Neuronal stem cell (in vitro differentiated cells): ENCODE measurements at regions not wholly inside any gene's neighbourhood (a gene's known extent, or its start where the extent isn't known, plus 50 kb on each side); places are given as distances from the start of the nearest gene placed in this dataset.

Experiments
- DNase-seq: peaks from one replicate; pipeline ENCODE4 v3.0.0-alpha.2; 2013; ENCODE audit warnings: low spot score
- H2AFZ ChIP-seq: one replicate; pipeline ENCODE4 v1.6.1; 2013; ENCODE audit warnings: mild to moderate bottlenecking, low read length, inconsistent platforms
- H2AK5ac ChIP-seq: 2 replicates; pipeline ENCODE4 v1.6.1; 2013; ENCODE audit warnings: low read depth, mild to moderate bottlenecking, inconsistent platforms, low read length, moderate library complexity, mixed read lengths
- H2BK120ac ChIP-seq: 2 replicates; pipeline ENCODE4 v1.6.1; 2013; ENCODE audit warnings: low read depth, mild to moderate bottlenecking, inconsistent platforms, low read length, moderate library complexity, mixed read lengths
- H2BK12ac ChIP-seq: one replicate; pipeline ENCODE4 v1.6.1; 2013; ENCODE audit warnings: low read length, inconsistent platforms
- H2BK15ac ChIP-seq: 2 replicates; pipeline ENCODE4 v1.6.1; 2013; ENCODE audit warnings: mild to moderate bottlenecking, low read length, inconsistent platforms, mixed read lengths
- H2BK5ac ChIP-seq: one replicate; pipeline ENCODE4 v1.6.1; 2013; ENCODE audit warnings: inconsistent platforms, mild to moderate bottlenecking, low read length, moderate library complexity
- H3K14ac ChIP-seq: one replicate; pipeline ENCODE4 v1.6.1; 2013; ENCODE audit warnings: low read length, inconsistent platforms
- H3K18ac ChIP-seq: 2 replicates; pipeline ENCODE4 v1.6.1; 2013; ENCODE audit warnings: low read length, inconsistent platforms
- H3K23ac ChIP-seq: 2 replicates; pipeline ENCODE4 v1.6.1; 2013; ENCODE audit warnings: low read depth, mild to moderate bottlenecking, mixed read lengths, low read length, inconsistent platforms; ENCODE audit not compliant: poor library complexity
- H3K27ac ChIP-seq: replicated peaks from 3 replicates; pipeline ENCODE4 v1.5.1; 2013; ENCODE audit warnings: low read length, inconsistent platforms
- H3K27me3 ChIP-seq, 3 experiments: 2 replicates each; pipeline ENCODE4 v1.6.1; 2013; ENCODE audit warnings: low read length in 3 of 3, mild to moderate bottlenecking in 2 of 3, inconsistent platforms in 1 of 3, low read depth in 1 of 3, mixed read lengths in 1 of 3, moderate library complexity in 1 of 3; ENCODE audit not compliant: control insufficient read depth in 3 of 3, insufficient read depth in 3 of 3
- H3K36me3 ChIP-seq, 2 donors: replicated peaks in 1 of 2; 2 replicates each; pipeline ENCODE4 v1.6.1; 2013; ENCODE audit warnings: low read length in 2 of 2; ENCODE audit not compliant: control insufficient read depth in 2 of 2, insufficient read depth in 2 of 2
- H3K4ac ChIP-seq: 2 replicates; pipeline ENCODE4 v1.6.1; 2013; ENCODE audit warnings: inconsistent platforms, mild to moderate bottlenecking, low read length, moderate library complexity
- H3K4me1 ChIP-seq, 2 donors: 1 replicate in 1 of 2; 2 replicates in 1 of 2; pipeline ENCODE4 v1.6.1; 2013; ENCODE audit warnings: low read length in 2 of 2, low read depth in 1 of 2; ENCODE audit not compliant: control insufficient read depth in 2 of 2, insufficient read depth in 1 of 2
- H3K4me2 ChIP-seq: one replicate; pipeline ENCODE4 v1.6.1; 2013; ENCODE audit warnings: mild to moderate bottlenecking, low read length, inconsistent platforms; ENCODE audit not compliant: insufficient read depth, poor library complexity, severe bottlenecking
- H3K4me3 ChIP-seq, 2 donors: 2 replicates each; pipeline ENCODE4 v1.5.1; 2013; ENCODE audit warnings: low read length in 2 of 2, mild to moderate bottlenecking in 2 of 2, inconsistent platforms in 1 of 2, moderate library complexity in 1 of 2
- H3K79me1 ChIP-seq: one replicate; pipeline ENCODE4 v1.6.1; 2013; ENCODE audit warnings: low read depth, mild to moderate bottlenecking, inconsistent platforms, low read length, moderate library complexity
- H3K9ac ChIP-seq: one replicate; pipeline ENCODE4 v1.6.1; 2013; ENCODE audit warnings: mild to moderate bottlenecking, low read depth, low read length, inconsistent platforms; ENCODE audit not compliant: poor library complexity
- H3K9me3 ChIP-seq, 2 donors: replicated peaks in 1 of 2; 2 replicates each; pipeline versions ENCODE3 to v1.6.1; 2013; ENCODE audit warnings: low read length in 2 of 2, mild to moderate bottlenecking in 2 of 2, inconsistent platforms in 1 of 2, low read depth in 1 of 2, mixed read lengths in 1 of 2, moderate library complexity in 1 of 2; ENCODE audit not compliant: control insufficient read depth in 2 of 2, insufficient read depth in 1 of 2
- H4K8ac ChIP-seq: one replicate; pipeline ENCODE4 v1.6.1; 2013; ENCODE audit warnings: low read depth, mild to moderate bottlenecking, inconsistent platforms, low read length, moderate library complexity
- H4K91ac ChIP-seq: one replicate; pipeline ENCODE4 v1.6.1; 2013; ENCODE audit warnings: low read length, low read depth, mild to moderate bottlenecking, inconsistent platforms; ENCODE audit not compliant: poor library complexity
- WGBS, 2 donors: extraction: QIAGEN DNeasy Blood & Tissue Kit; methylation state at CpG; one replicate each; pipeline ENCODE4 v1.1.7; 2013; ENCODE audit warnings: missing lambda C conversion rate in 2 of 2, mixed read lengths in 1 of 2; ENCODE audit not compliant: insufficient read length in 2 of 2, insufficient replicate concordance in 1 of 2; ENCODE audit errors: extremely low coverage in 2 of 2; 5-methylcytosine and 5-hydroxymethylcytosine counted together

- no peaks in the 10 kb centered on the region for H3K9me3 ChIP-seq
- no peak overlapping the region for H4K8ac ChIP-seq
- H2BK120ac ChIP-seq: no peak overlapping the region
- H3K4me2 ChIP-seq: no peak overlapping the region
- WGBS, 2 donors: no CpG with 5 or more reads among the region's 5 CpGs
- no peak overlapping the region for H3K4ac ChIP-seq
- no peak overlapping the region for H2BK12ac ChIP-seq
- H3K23ac ChIP-seq: no peak overlapping the region
- no peak overlapping the region for H2BK15ac ChIP-seq
- H3K9ac ChIP-seq: no peak overlapping the region
- H3K27me3 ChIP-seq: peaks cover 0 to 6% (median 0%) of the 10 kb centered on the region in 3 experiments
- H3K27ac ChIP-seq: no peak overlapping the region
- H2AK5ac ChIP-seq: no peak overlapping the region
- no peak overlapping the region for H4K91ac ChIP-seq
- H3K4me1 ChIP-seq: no peaks in the 10 kb centered on the region
- H3K4me3 ChIP-seq: no peak overlapping the region
- no peak overlapping the region for H3K18ac ChIP-seq
- H3K14ac ChIP-seq: no peak overlapping the region
- no peak for DNase-seq
- no peak overlapping the region for H2BK5ac ChIP-seq
- H3K36me3 ChIP-seq: no peaks in the 10 kb centered on the region
- H3K79me1 ChIP-seq: no peaks in the 10 kb centered on the region
- peak overlapping the region; percentile 86 for H2AFZ ChIP-seq
These were observed 63.0 kb downstream of the CCDC71L start for GRCh38 chr7:106597751-106598546.

- no peak overlapping the region for H3K9ac ChIP-seq
- no peaks in the 10 kb centered on the region for H3K79me1 ChIP-seq
- H3K4me1 ChIP-seq: no peaks in the 10 kb centered on the region
- H2AFZ ChIP-seq: no peak overlapping the region
- peaks cover 0 to 6% (median 0%) of the 10 kb centered on the region in 3 experiments for H3K27me3 ChIP-seq
- DNase-seq: no peak
- no peak overlapping the region for H3K18ac ChIP-seq
- H2BK15ac ChIP-seq: no peak overlapping the region
- H3K4ac ChIP-seq: no peak overlapping the region
- no peaks in the 10 kb centered on the region for H3K36me3 ChIP-seq
- no peak overlapping the region for H3K23ac ChIP-seq
- H4K91ac ChIP-seq: no peak overlapping the region
- H2BK12ac ChIP-seq: no peak overlapping the region
- H2BK120ac ChIP-seq: no peak overlapping the region
- no peak overlapping the region for H3K27ac ChIP-seq
- H3K14ac ChIP-seq: no peak overlapping the region
- WGBS, 2 donors: no CpG with 5 or more reads among the region's 2 CpGs
- no peak overlapping the region for H3K4me3 ChIP-seq
- no peaks in the 10 kb centered on the region for H3K9me3 ChIP-seq
- no peak overlapping the region for H2BK5ac ChIP-seq
- H4K8ac ChIP-seq: no peak overlapping the region
- H2AK5ac ChIP-seq: no peak overlapping the region
- H3K4me2 ChIP-seq: no peak overlapping the region
These were observed 63.9 kb downstream of the CCDC71L start for GRCh38 chr7:106597014-106597413.

- no peak overlapping the region for H4K8ac ChIP-seq
- no CpG with 5 or more reads among the region's 3 CpGs for WGBS, 2 donors
These were observed 65.0 kb downstream of the CCDC71L start for GRCh38 chr7:106595922-106596321.

GRCh38 chr7:106593028-106593417 is 67.9 kb downstream of the CCDC71L start:
- Histone ChIP-seq H3K4me2 (no peak overlapping the region), H2AK5ac (no peak overlapping the region), H3K27ac (no peak overlapping the region), H3K23ac (no peak overlapping the region), H3K4ac (no peak overlapping the region), H2BK5ac (no peak overlapping the region), H2BK12ac (no peak overlapping the region), H3K4me3 (no peak overlapping the region), H2AFZ (no peak overlapping the region), H3K79me1 (no peaks in the 10 kb centered on the region), H3K36me3 (no peaks in the 10 kb centered on the region), H4K8ac (no peak overlapping the region), H3K14ac (no peak overlapping the region), H3K4me1 (no peaks in the 10 kb centered on the region), H2BK120ac (no peak overlapping the region), H3K18ac (no peak overlapping the region), H2BK15ac (no peak overlapping the region), H3K9me3 (no peaks in the 10 kb centered on the region), H3K27me3 (no peaks in the 10 kb centered on the region), H3K9ac (no peak overlapping the region), H4K91ac (no peak overlapping the region)
- no CpG with 5 or more reads among the region's 2 CpGs for WGBS, 2 donors
- no peak for DNase-seq

More at GRCh38 chr7:106595922-106596321, 65.0 kb downstream of the CCDC71L start:
- Histone ChIP-seq H3K14ac (no peak overlapping the region), H2BK120ac (no peak overlapping the region), H3K36me3 (no peaks in the 10 kb centered on the region), H2BK15ac (no peak overlapping the region), H3K4ac (no peak overlapping the region), H3K27me3 (no peaks in the 10 kb centered on the region), H4K91ac (no peak overlapping the region), H2AFZ (no peak overlapping the region), H2BK12ac (no peak overlapping the region), H3K4me2 (no peak overlapping the region), H3K79me1 (no peaks in the 10 kb centered on the region), H3K23ac (no peak overlapping the region), H3K4me1 (no peaks in the 10 kb centered on the region), H2AK5ac (no peak overlapping the region), H3K18ac (no peak overlapping the region), H3K27ac (no peak overlapping the region), H3K9me3 (no peaks in the 10 kb centered on the region), H3K4me3 (no peak overlapping the region), H2BK5ac (no peak overlapping the region), H3K9ac (no peak overlapping the region)
- DNase-seq: no peak
